ENCODE measurements at regions not wholly inside any gene's neighbourhood (a gene's known extent, or its start where the extent isn't known, plus 50 kb on each side); places are given as distances from the start of the nearest gene placed in this dataset.

DNA sequence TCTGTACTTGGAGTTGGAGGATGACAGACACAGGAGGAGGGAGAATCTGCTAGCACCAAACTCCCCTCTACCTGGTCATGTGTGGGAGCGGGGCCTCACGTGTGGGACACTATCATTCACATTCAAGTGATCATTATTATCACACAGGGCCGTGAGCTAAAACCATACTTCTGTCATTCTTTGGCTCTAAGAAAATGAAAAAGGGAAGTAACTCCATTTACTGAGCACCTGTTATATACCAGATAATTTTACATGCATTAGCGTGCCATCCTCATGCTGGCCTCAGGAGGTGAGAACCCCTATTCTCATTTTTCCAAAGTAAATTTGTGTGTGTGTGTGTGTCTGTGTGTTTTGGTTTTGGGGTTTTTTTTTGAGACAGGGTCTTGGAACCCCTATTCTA lies 150.1 kb downstream of the GLI2 start:
- no peak for TF ChIP-seq CTCF (IDR thresholded peaks at IDR 0.05)
- Mint-ChIP-seq H3K4me3 (no peak overlapping the region), H3K27me3 (peaks cover 3% of the 10 kb centered on the region), H3K4me1 (no peaks in the 10 kb centered on the region), H3K27ac (no peak overlapping the region), H3K36me3 (ENCODE audit: low read depth) (no peaks in the 10 kb centered on the region), H3K9me3 (no peaks in the 10 kb centered on the region)
- ChIA-PET CTCF (no interaction called here), POLR2A (no interaction called here)
- DNase-seq (no peak), ATAC-seq (ENCODE audit: low read depth) (no peak)
- intact Hi-C loops (cut with micrococcal nuclease): no loop called here

DNA sequence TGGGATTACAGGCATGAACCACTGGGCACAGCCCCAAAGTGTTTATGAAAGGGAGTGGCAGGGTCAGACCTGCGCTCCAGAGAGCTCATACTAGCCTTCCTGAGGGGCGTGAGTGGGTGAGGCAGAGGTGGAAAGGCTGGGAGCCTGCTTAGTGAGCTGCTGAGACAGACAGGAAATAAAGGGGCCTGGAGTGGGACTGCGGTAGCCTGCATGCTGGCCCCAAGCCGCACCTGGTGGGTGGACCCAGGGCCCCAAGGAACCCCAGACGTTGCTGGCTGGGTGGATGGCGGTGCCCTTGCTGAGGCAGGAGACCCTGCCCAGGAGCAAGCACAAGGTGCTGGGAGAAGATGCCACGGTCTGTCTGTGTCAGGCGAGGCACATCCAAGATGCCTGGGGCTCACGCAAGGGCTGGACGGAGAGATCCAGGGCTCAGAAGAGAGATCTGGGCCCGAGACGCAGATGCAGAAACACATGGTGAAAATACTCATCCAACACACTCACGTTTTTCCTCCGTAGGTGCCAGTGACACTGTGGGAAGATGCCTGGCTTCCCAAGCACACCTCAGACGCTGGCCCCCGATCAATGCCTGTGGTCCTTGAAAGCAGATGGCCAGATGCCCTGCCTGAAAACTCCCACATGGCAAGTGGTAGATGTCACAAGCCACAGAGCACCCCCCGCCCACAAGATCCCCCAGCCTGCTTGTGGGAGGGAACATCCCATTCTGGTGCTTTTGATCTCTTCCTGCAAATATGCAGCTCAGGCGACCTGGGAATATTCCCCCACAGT lies 151.1 kb downstream of the GLI2 start:
- H3K9me3 Mint-ChIP-seq: no peaks in the 10 kb centered on the region
- CTCF ChIA-PET: no interaction called here
- H3K27ac Mint-ChIP-seq: no peak overlapping the region
- ATAC-seq (ENCODE audit: low read depth) (no peak), DNase-seq (no peak)
- peaks cover 3% of the 10 kb centered on the region for H3K27me3 Mint-ChIP-seq
- no peaks in the 10 kb centered on the region for H3K36me3 Mint-ChIP-seq (ENCODE audit: low read depth)
- POLR2A ChIA-PET: no interaction called here
- intact Hi-C loops (cut with micrococcal nuclease): no loop called here
- no peak overlapping the region for H3K4me3 Mint-ChIP-seq
- no peak for TF ChIP-seq CTCF (IDR thresholded peaks at IDR 0.05)
- no peaks in the 10 kb centered on the region for H3K4me1 Mint-ChIP-seq

- H3K27ac Mint-ChIP-seq: no peak overlapping the region
- no peak for ATAC-seq (ENCODE audit: low read depth)
- no peaks in the 10 kb centered on the region for H3K36me3 Mint-ChIP-seq (ENCODE audit: low read depth)
- TF ChIP-seq CTCF (IDR thresholded peaks at IDR 0.05): no peak
- no peak for DNase-seq
- H3K9me3 Mint-ChIP-seq: no peaks in the 10 kb centered on the region
- ChIA-PET CTCF (no interaction called here), POLR2A (no interaction called here)
- intact Hi-C loops (cut with micrococcal nuclease): no loop called here
- no peaks in the 10 kb centered on the region for H3K4me1 Mint-ChIP-seq
- H3K27me3 Mint-ChIP-seq: peaks cover 3% of the 10 kb centered on the region
- H3K4me3 Mint-ChIP-seq: no peak overlapping the region
These were observed 151.6 kb downstream of the GLI2 start for GRCh38 chr2:120887320-120887697.

DNA sequence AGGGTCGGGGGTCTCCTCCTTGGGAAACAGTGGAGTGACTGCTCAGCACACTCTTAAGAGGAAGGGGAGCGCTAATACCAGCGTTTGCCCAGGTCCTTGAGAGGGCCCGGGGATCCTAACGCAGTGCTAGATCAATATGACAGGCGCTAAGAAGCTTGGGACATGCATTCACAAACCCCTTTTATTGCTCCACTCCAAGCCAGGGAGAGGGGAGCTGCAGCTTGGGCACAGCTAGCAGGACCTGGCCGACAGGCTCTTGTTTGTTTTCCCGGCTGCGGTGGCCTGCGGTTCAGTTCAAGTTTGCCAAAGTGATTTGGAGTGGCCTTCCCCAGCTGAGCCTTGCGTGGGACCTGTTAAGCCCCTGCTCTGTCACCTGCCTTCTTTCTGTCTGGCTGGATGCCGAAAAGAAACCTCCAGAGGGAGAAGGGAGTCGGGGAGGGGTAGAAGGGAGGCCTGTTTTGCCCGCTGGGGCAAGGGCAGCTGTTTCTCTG lies 152.1 kb downstream of the GLI2 start:
- DNase-seq (no peak), ATAC-seq (ENCODE audit: low read depth) (no peak)
- H3K4me3 Mint-ChIP-seq: no peak overlapping the region
- no peaks in the 10 kb centered on the region for H3K9me3 Mint-ChIP-seq
- no peak for TF ChIP-seq CTCF (IDR thresholded peaks at IDR 0.05)
- CTCF ChIA-PET: no interaction called here
- POLR2A ChIA-PET: no interaction called here
- no peaks in the 10 kb centered on the region for H3K36me3 Mint-ChIP-seq (ENCODE audit: low read depth)
- peaks cover 3% of the 10 kb centered on the region for H3K27me3 Mint-ChIP-seq
- no peaks in the 10 kb centered on the region for H3K4me1 Mint-ChIP-seq
- intact Hi-C loops (cut with micrococcal nuclease): no loop called here
- H3K27ac Mint-ChIP-seq: no peak overlapping the region

DNA sequence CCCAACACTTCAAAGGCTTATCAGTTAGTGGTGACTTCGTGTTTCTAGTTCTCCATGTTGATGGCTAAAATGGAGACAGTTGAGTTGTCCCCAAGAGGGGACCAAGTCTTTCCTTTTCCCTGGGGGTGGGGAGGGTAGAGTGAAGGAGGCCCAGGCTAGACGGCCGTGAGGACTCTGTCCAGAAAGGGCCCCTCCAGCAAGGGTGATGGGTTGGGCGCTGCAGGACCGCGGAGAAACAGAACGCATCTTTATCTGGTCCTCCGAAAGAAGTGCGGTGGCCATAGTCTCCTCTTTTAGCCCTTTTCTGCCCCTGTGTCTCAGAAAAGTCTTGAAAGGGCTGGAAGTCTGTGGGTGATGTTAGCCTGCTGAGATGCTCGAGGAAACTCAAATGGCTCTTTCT lies 153.2 kb downstream of the GLI2 start:
- no peak for TF ChIP-seq CTCF (IDR thresholded peaks at IDR 0.05)
- Mint-ChIP-seq H3K9me3 (no peaks in the 10 kb centered on the region), H3K36me3 (ENCODE audit: low read depth) (no peaks in the 10 kb centered on the region), H3K4me3 (no peak overlapping the region), H3K27ac (no peak overlapping the region), H3K4me1 (no peaks in the 10 kb centered on the region), H3K27me3 (peaks cover 3% of the 10 kb centered on the region)
- intact Hi-C loops (cut with micrococcal nuclease): no loop called here
- CTCF ChIA-PET: no interaction called here
- POLR2A ChIA-PET: no interaction called here
- ATAC-seq (ENCODE audit: low read depth): no peak
- DNase-seq: no peak
